ENCODE measurements at regions not wholly inside any gene's neighbourhood (a gene's known extent, or its start where the extent isn't known, plus 50 kb on each side); places are given as distances from the start of the nearest gene placed in this dataset.
"Not testable (repeated sequence)": the region's sequence is repeated elsewhere in the genome, so short reads cannot be mapped to it uniquely, and the experiment has no call there.

DNA sequence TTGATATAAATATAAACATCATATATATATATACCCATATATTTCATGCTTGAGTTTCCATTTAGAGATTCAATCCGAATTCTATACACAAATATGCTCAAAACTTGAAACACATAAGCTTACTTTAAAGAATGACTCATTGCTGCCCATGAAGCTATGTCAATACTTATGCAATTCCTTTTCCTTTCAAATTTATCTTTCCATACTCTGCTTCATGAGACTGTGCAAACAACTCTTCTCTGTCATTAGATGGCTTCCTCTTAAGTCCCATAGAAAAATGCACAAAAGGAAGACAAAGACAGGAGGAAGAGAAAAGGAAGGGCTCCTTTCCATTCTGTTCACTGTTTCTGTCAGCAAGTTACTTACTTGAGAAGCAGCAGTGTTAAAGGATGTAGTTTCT is 895.7 kb upstream of the SORCS1 start:
- Histone ChIP-seq H3K4me1 (ENCODE audit: control insufficient read depth, insufficient read depth, low read length) (no peaks in the 10 kb centered on the region), H3K9ac (ENCODE audit: low read length) (no peak overlapping the region), H3K27me3 (ENCODE audit: control insufficient read depth, insufficient read depth, low read length) (no peaks in the 10 kb centered on the region), H3K36me3 (ENCODE audit: control insufficient read depth, insufficient read depth, low read length) (no peaks in the 10 kb centered on the region), H3K4me3 (ENCODE audit: low read length) (no peak overlapping the region), H3K9me3 (ENCODE audit: control insufficient read depth, low read length) (no peaks in the 10 kb centered on the region)

DNA sequence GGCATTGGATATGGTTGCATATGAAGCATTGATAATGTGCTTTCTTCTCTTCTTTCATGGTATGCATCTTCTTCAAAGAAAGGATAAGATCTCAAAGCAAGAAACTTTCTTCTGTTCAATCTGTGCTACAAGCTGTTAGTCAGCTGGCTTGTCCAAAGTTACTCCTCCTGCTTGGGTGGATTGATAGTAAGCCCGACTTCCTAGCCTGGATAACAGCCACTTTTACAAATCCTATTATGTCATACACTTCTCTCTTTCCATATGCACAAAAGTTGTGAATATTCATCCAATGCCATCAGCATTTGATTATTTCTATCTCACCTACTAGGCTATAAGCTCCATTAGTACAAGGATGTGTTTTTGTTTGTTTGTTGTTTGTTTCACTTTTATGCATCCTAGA is 891.0 kb upstream of the SORCS1 start:
- Histone ChIP-seq H3K4me3 (ENCODE audit: low read length) (no peak overlapping the region), H3K9ac (ENCODE audit: low read length) (no peak overlapping the region), H3K4me1 (ENCODE audit: control insufficient read depth, insufficient read depth, low read length) (no peaks in the 10 kb centered on the region), H3K36me3 (ENCODE audit: control insufficient read depth, insufficient read depth, low read length) (no peaks in the 10 kb centered on the region), H3K9me3 (ENCODE audit: control insufficient read depth, low read length) (no peaks in the 10 kb centered on the region), H3K27me3 (ENCODE audit: control insufficient read depth, insufficient read depth, low read length) (no peaks in the 10 kb centered on the region)

DNA sequence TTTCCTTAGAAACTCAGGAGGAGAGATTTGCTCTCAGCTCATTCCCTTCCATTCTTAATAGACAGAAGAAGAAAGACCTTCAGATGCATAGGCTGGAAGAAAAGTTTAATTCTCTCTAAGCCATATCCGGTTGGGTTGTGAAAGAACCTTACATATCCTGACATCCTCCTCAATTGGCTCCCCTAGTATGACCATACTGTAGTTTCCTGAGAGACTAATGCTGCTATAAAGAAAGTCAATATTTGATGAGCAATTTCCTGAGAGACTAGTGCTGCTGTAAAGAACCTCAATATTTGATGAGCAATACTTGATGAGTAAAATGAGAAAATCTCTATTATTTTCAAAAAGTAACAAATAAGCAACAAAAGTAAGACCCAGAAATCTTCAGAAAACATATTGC is 888.5 kb upstream of the SORCS1 start:
- H3K4me3 ChIP-seq (ENCODE audit: low read length): no peak overlapping the region
- H3K36me3 ChIP-seq (ENCODE audit: control insufficient read depth, insufficient read depth, low read length): no peaks in the 10 kb centered on the region
- H3K9ac ChIP-seq (ENCODE audit: low read length): no peak overlapping the region
- no peaks in the 10 kb centered on the region for H3K27me3 ChIP-seq (ENCODE audit: control insufficient read depth, insufficient read depth, low read length)
- H3K4me1 ChIP-seq (ENCODE audit: control insufficient read depth, insufficient read depth, low read length): no peaks in the 10 kb centered on the region
- no peaks in the 10 kb centered on the region for H3K9me3 ChIP-seq (ENCODE audit: control insufficient read depth, low read length)

DNA sequence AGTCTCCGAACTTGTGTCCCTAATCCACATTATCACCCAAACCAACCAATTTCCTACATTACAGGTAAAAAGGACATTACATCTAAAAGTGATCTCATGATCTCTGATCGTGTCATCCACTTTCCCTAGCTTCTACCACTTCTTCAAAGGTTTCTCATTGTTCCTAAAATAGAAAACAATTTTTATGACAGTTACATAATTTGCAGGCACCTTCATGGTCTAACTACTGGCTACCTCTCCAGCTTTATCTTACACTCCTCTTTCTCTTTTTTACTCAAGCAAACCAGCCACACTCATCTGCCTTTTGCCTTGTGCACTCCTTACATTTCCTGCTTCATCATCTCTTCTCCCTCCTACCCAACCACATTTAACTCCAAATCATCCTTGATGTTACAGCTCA is 886.7 kb upstream of the SORCS1 start:
- no peaks in the 10 kb centered on the region for H3K27me3 ChIP-seq (ENCODE audit: control insufficient read depth, insufficient read depth, low read length)
- no peaks in the 10 kb centered on the region for H3K4me1 ChIP-seq (ENCODE audit: control insufficient read depth, insufficient read depth, low read length)
- no peaks in the 10 kb centered on the region for H3K9me3 ChIP-seq (ENCODE audit: control insufficient read depth, low read length)
- H3K9ac ChIP-seq (ENCODE audit: low read length): no peak overlapping the region
- H3K4me3 ChIP-seq (ENCODE audit: low read length): no peak overlapping the region
- no peaks in the 10 kb centered on the region for H3K36me3 ChIP-seq (ENCODE audit: control insufficient read depth, insufficient read depth, low read length)

DNA sequence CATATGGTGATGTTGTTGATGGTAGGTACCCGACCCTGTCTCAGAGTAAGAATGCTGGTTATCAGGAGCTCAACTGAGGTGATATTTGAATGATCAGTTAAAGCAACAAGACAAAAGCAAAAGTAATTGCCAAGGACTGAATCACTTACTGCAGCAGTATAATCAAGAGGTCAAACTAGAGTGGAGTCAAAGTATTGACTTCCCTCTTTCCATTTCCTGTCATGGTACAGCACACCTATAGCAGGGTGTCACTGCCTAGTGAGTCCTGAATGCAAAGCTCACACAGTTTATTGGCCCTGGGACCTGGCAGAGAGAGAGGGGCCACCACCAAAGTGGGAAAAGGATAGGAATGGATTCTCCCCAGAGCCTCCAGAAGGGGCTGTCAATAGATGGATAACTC is 886.1 kb upstream of the SORCS1 start:
- Histone ChIP-seq H3K9me3 (ENCODE audit: control insufficient read depth, low read length) (no peaks in the 10 kb centered on the region), H3K4me3 (ENCODE audit: low read length) (no peak overlapping the region), H3K9ac (ENCODE audit: low read length) (no peak overlapping the region), H3K4me1 (ENCODE audit: control insufficient read depth, insufficient read depth, low read length) (no peaks in the 10 kb centered on the region), H3K27me3 (ENCODE audit: control insufficient read depth, insufficient read depth, low read length) (no peaks in the 10 kb centered on the region), H3K36me3 (ENCODE audit: control insufficient read depth, insufficient read depth, low read length) (no peaks in the 10 kb centered on the region)

DNA sequence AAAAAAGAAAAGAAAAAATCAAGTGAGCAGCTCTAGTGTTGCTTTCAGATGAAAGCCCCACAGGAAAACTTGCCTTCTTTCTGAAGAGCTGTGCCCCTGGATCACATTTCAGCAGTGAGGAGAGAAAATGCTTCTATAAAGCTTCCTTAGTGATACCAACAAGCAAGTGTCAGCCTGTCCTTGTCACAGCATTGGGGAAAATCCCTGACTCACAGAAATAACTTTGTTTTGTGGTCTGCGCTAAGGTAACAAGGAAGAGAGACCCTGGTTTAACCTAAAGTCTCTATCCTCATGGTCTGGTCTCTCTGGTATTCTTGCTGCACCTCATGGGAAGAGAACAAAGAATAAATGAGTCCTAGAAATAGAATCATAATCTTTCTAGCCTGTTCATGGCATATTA is 885.2 kb upstream of the SORCS1 start:
- Histone ChIP-seq H3K9me3 (ENCODE audit: control insufficient read depth, low read length) (no peaks in the 10 kb centered on the region), H3K27me3 (ENCODE audit: control insufficient read depth, insufficient read depth, low read length) (no peaks in the 10 kb centered on the region), H3K4me3 (ENCODE audit: low read length) (no peak overlapping the region)

DNA sequence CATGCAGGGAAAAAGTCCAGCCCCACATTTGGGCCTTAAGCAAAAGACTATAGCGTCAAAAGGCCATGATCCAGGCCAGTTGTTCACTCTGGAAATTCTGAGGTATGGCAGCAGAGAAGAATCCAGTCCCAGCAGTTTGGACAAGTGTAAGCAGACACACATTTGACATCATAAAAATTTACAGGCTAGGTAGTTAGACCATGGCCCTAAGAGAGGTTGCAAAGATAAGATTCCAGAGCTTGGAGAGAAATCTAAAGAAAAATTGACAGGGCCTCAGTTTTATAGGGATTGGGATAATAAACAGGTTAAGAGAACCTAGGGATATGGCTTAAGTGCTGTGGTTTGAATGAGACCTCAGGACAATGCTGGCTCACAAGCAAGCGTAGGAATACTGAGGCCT is 884.4 kb upstream of the SORCS1 start:
- no peaks in the 10 kb centered on the region for H3K27me3 ChIP-seq (ENCODE audit: control insufficient read depth, insufficient read depth, low read length)
- H3K4me3 ChIP-seq (ENCODE audit: low read length): no peak overlapping the region
- no peaks in the 10 kb centered on the region for H3K4me1 ChIP-seq (ENCODE audit: control insufficient read depth, insufficient read depth, low read length)
- H3K9me3 ChIP-seq (ENCODE audit: control insufficient read depth, low read length): no peaks in the 10 kb centered on the region
- H3K9ac ChIP-seq (ENCODE audit: low read length): no peak overlapping the region
- H3K36me3 ChIP-seq (ENCODE audit: control insufficient read depth, insufficient read depth, low read length): no peaks in the 10 kb centered on the region

More for the DNA sequence above, 885.2 kb upstream of the SORCS1 start:
- no peaks in the 10 kb centered on the region for H3K4me1 ChIP-seq (ENCODE audit: control insufficient read depth, insufficient read depth, low read length)
- H3K36me3 ChIP-seq (ENCODE audit: control insufficient read depth, insufficient read depth, low read length): no peaks in the 10 kb centered on the region
- no peak overlapping the region for H3K9ac ChIP-seq (ENCODE audit: low read length)

DNA sequence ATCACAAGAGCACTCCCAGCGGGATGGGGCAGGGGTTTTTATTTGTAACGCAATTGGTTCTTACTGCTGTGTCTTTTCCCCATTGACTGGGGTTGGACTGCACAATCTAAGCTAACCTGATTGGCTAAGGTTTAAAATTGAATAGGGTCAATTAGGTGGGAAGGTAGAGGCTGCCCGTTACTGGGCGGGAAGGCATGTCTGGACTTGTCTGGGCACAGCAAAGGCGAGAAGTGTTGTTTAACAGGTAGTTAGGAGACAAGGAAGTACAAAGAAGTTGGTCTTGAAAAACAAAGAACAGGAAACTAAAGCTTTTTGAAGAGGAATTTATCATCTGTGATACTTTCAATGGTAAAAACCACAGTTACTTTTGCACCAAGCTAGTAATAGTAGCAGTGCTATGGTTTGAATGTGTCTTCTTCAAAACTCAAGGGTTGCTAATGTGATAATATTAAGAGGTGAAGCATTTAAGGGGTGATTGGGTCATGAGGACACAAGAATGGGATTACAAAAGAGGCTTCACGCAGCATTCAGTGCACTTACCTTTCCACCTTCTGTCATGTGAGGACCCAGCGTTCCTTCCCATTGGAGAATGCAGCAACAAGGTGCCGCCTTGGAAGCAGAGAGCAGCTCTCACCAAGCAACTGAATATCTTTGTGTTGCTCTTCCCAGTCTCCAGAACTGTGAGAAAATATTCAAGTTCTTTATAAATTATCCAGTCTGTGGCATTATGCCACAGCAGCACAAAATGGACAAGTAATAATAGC is 875.5 kb upstream of the SORCS1 start:
- H3K4me1 ChIP-seq (ENCODE audit: control insufficient read depth, insufficient read depth, low read length): no peaks in the 10 kb centered on the region
- no peaks in the 10 kb centered on the region for H3K9me3 ChIP-seq (ENCODE audit: control insufficient read depth, low read length)
- H3K9ac ChIP-seq (ENCODE audit: low read length): no peak overlapping the region
- H3K27me3 ChIP-seq (ENCODE audit: control insufficient read depth, insufficient read depth, low read length): no peaks in the 10 kb centered on the region
- H3K4me3 ChIP-seq (ENCODE audit: low read length): no peak overlapping the region
- H3K36me3 ChIP-seq (ENCODE audit: control insufficient read depth, insufficient read depth, low read length): no peaks in the 10 kb centered on the region

DNA sequence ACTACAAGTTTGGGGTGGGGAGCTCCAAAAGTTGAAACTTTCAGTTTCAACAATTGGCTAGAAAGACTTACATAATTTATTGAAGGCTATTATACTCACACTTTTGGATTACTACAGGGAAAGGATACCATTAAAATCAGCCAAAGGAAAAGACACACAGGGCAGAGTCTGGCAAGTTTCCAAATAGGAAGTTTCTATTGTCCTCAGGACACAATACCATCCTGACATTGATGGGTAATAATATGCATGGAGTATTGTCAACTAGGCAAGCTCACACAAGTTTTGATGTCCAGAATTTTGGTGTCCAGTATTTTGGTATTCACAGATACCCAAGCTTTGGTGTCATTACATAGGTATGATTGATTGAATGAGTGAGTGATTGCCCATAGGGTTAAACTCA is 872.6 kb upstream of the SORCS1 start:
- no peaks in the 10 kb centered on the region for H3K9me3 ChIP-seq (ENCODE audit: control insufficient read depth, low read length)
- no peak overlapping the region for H3K4me3 ChIP-seq (ENCODE audit: low read length)
- no peak overlapping the region for H3K9ac ChIP-seq (ENCODE audit: low read length)
- H3K4me1 ChIP-seq (ENCODE audit: control insufficient read depth, insufficient read depth, low read length): no peaks in the 10 kb centered on the region
- no peaks in the 10 kb centered on the region for H3K36me3 ChIP-seq (ENCODE audit: control insufficient read depth, insufficient read depth, low read length)
- H3K27me3 ChIP-seq (ENCODE audit: control insufficient read depth, insufficient read depth, low read length): no peaks in the 10 kb centered on the region

DNA sequence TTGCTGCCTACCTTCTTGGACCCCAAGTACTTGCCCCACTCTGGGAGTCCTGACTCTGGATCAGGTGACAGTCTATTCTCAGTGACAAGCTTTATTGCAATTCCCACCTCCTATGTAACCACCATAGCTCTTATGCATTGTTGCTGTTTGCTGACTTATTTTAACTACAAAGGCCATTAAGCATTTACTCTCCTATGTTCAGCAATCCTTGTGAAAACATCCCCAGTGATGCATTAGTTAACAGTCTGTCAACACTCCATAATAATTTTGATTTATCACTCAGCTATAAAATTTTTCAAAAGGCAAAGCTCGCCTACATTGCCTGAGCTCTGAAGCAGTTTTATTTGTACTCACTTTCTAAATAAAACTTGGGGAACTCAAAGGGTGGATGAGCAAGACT is 871.8 kb upstream of the SORCS1 start:
- Histone ChIP-seq H3K9ac (ENCODE audit: low read length) (no peak overlapping the region), H3K27me3 (ENCODE audit: control insufficient read depth, insufficient read depth, low read length) (no peaks in the 10 kb centered on the region), H3K36me3 (ENCODE audit: control insufficient read depth, insufficient read depth, low read length) (no peaks in the 10 kb centered on the region), H3K4me3 (ENCODE audit: low read length) (no peak overlapping the region), H3K9me3 (ENCODE audit: control insufficient read depth, low read length) (no peaks in the 10 kb centered on the region), H3K4me1 (ENCODE audit: control insufficient read depth, insufficient read depth, low read length) (no peaks in the 10 kb centered on the region)

DNA sequence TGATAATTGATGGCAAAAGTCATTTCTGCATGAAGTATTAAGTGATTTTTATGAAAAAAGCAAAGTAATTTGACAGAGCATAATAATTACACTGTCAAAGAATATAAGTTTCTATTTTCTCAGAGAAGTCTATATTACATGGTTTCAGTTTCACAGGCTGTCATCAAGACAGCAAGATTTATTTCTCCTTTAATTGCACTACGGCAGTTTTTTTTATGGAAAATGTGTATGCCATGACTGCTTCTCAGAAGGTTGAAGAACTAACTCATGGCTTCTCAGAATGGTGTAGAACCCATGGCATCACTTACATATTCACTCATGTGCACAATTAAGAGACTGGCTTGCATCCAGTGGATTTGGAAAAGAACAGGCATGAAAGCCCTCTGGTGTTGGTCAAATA is 870.3 kb upstream of the SORCS1 start:
- Histone ChIP-seq H3K36me3 (ENCODE audit: control insufficient read depth, insufficient read depth, low read length) (no peaks in the 10 kb centered on the region), H3K4me3 (ENCODE audit: low read length) (no peak overlapping the region), H3K27me3 (ENCODE audit: control insufficient read depth, insufficient read depth, low read length) (no peaks in the 10 kb centered on the region), H3K9me3 (ENCODE audit: control insufficient read depth, low read length) (no peaks in the 10 kb centered on the region), H3K4me1 (ENCODE audit: control insufficient read depth, insufficient read depth, low read length) (no peaks in the 10 kb centered on the region), H3K9ac (ENCODE audit: low read length) (no peak overlapping the region)

DNA sequence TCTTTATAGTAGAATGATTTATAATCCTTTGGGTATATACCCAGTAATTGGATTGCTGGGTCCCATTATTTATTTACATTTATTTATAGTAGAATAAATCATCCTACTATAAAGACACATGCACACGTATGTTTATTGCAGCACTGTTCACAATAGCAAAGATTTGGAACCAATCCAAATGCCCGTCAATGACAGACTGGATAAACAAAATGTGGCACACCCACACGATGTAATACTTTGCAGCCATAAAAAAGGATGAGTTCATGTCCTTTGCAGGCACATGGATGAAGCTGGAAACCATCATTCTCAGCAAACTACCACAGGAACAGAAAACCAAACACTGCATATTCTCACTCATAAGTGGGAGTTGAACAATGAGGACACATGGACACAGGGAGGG is 869.0 kb upstream of the SORCS1 start:
- H3K36me3 ChIP-seq (ENCODE audit: control insufficient read depth, insufficient read depth, low read length); H3K9me3 ChIP-seq (ENCODE audit: control insufficient read depth, low read length); H3K4me1 ChIP-seq (ENCODE audit: control insufficient read depth, insufficient read depth, low read length); H3K27me3 ChIP-seq (ENCODE audit: control insufficient read depth, insufficient read depth, low read length); H3K4me3 ChIP-seq (ENCODE audit: low read length); H3K9ac ChIP-seq (ENCODE audit: low read length): not testable (repeated sequence)

DNA sequence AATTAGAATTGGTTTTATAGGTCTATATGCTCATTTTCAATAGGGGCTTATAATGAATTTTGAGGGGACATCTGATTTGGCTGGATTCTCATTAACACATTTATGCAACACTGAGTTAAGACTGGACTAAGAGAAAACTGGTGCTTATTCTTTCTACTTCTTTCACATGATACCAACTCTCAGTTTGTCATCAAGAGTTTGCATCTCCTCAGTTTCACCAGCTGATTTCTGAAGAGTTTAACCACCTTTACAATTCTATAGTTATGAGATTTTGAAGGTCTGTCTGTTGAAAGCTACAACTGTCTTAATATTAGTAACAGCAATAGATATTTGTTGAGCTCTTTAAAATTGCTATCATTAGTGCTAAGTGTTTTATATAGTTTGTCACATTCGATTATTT is 867.0 kb upstream of the SORCS1 start:
- Histone ChIP-seq H3K9ac (ENCODE audit: low read length) (no peak overlapping the region), H3K4me1 (ENCODE audit: control insufficient read depth, insufficient read depth, low read length) (no peaks in the 10 kb centered on the region)

More for the DNA sequence above, 867.0 kb upstream of the SORCS1 start:
- Histone ChIP-seq H3K27me3 (ENCODE audit: control insufficient read depth, insufficient read depth, low read length) (no peaks in the 10 kb centered on the region), H3K9me3 (ENCODE audit: control insufficient read depth, low read length) (no peaks in the 10 kb centered on the region), H3K36me3 (ENCODE audit: control insufficient read depth, insufficient read depth, low read length) (no peaks in the 10 kb centered on the region), H3K4me3 (ENCODE audit: low read length) (no peak overlapping the region)

Data from mucosa of stomach (tissue), 1 donor.